ENCODE measurements at regions not wholly inside any gene's neighbourhood (a gene's known extent, or its start where the extent isn't known, plus 50 kb on each side); places are given as distances from the start of the nearest gene placed in this dataset.
A peak's percentile ranks its signal among the peaks of the same experiment; 100 is the strongest.
"Not testable (repeated sequence)": the region's sequence is repeated elsewhere in the genome, so short reads cannot be mapped to it uniquely, and the experiment has no call there.

DNA sequence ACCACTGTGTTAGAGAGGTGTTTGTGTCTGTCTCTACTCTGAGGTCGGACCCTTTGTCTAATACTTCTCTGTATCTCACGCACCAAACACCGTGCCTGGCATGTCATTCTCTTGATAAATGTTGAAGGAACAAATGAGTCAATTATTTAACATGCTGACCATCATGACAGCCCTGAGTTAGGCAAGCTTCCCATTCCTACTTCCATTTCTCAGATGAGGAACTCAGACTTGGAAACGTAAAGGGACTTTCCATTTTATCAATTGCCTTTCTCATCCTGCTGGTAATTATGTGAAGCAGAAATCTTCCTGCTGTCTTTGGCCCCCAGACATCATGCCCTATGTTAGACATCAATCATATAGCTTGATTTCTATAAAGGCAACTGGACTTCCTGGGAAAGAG, 227.0 kb upstream of the ECI2 start:
- H3K27me3 ChIP-seq, result no peaks in the 10 kb centered on the region
- no peak overlapping the region for H3K27ac ChIP-seq
- H3K9me3 ChIP-seq, result no peaks in the 10 kb centered on the region
- no peak for ATAC-seq
- TF ChIP-seq POLR2A (IDR thresholded peaks at IDR 0.05), result no peak
- TF ChIP-seq, protein P1, sequence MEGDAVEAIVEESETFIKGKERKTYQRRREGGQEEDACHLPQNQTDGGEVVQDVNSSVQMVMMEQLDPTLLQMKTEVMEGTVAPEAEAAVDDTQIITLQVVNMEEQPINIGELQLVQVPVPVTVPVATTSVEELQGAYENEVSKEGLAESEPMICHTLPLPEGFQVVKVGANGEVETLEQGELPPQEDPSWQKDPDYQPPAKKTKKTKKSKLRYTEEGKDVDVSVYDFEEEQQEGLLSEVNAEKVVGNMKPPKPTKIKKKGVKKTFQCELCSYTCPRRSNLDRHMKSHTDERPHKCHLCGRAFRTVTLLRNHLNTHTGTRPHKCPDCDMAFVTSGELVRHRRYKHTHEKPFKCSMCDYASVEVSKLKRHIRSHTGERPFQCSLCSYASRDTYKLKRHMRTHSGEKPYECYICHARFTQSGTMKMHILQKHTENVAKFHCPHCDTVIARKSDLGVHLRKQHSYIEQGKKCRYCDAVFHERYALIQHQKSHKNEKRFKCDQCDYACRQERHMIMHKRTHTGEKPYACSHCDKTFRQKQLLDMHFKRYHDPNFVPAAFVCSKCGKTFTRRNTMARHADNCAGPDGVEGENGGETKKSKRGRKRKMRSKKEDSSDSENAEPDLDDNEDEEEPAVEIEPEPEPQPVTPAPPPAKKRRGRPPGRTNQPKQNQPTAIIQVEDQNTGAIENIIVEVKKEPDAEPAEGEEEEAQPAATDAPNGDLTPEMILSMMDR (IDR thresholded peaks at IDR 0.05), result no peak
- peaks cover 0 to 16% (median 0%) of the 10 kb centered on the region in 3 donors for H3K4me1 ChIP-seq
- no peaks in the 10 kb centered on the region for H3K36me3 ChIP-seq
- WGBS, 2 donors (ENCODE audit: low coverage in 1 of 2), result 63 to 100% methylated on average over 3 of the region's 4 CpGs
- no peak overlapping the region for H3K4me3 ChIP-seq

DNA sequence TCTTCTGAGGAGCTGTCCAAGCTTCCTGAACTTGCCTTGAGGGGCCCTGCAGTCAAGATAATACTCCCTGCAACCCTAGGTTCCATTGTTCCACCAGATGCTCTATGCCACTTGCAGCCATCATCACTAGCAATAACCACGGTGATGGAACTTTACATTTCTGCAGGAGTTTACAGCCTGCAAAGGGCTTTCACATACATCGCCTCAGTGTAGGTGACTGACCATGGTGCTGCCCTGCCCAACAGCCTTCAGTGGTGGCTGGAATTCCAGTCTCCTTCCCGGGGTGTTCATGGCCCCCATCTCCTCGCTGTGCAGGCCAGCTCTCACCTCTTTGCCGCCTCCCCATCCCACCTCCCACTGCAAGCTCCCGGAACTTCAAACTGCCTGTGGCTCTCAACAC, 225.5 kb upstream of the ECI2 start:
- Histone ChIP-seq H3K4me3 (no peak overlapping the region), H3K27ac (no peak overlapping the region), H3K4me1 (peaks cover 0 to 16% (median 0%) of the 10 kb centered on the region in 3 donors), H3K36me3 (no peaks in the 10 kb centered on the region), H3K9me3 (no peaks in the 10 kb centered on the region), H3K27me3 (no peaks in the 10 kb centered on the region)
- no peak for TF ChIP-seq EP300 (IDR thresholded peaks at IDR 0.05)
- TF ChIP-seq POLR2AphosphoS5 (IDR thresholded peaks at IDR 0.05), result no peak
- TF ChIP-seq, protein P1 (IDR thresholded peaks at IDR 0.05), result no peak
- TF ChIP-seq POLR2A (IDR thresholded peaks at IDR 0.05), result no peak
- ATAC-seq, result no peak
- 85 to 93% methylated on average over 3 to 6 of the region's 6 CpGs for WGBS, 2 donors (ENCODE audit: low coverage in 1 of 2)

DNA sequence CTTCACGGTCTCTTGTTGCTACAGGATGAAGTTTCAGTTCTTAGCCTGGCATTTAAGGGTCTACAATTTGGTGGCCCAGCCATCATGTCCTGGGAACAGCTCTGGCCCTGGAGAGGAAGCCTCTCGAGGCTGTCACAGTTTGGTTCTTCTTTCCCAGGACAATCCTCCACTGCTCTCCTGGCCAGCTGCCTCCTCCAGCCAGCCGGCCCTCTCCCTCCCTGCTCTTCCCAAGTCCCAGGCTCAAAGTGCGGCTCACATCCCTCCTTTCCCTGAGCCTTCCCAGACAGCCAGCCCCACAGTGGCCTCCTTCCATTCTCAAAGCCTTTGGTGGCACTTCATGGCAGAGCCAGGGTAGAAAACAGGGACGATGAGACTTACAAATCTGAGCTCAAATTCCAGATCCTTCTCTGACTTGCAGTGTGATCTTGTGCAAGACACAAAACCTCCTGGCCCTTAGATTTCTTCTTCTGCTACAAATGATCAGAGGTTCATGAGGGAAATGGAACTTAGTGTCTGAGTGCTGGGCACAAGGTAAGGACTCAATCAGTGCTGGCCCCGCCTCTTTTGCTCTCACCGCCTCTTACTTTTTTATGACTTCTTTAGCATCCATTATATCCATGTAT, 223.8 kb upstream of the ECI2 start:
- no peak for TF ChIP-seq POLR2A (IDR thresholded peaks at IDR 0.05)
- no peak for TF ChIP-seq EP300 (IDR thresholded peaks at IDR 0.05)
- TF ChIP-seq POLR2AphosphoS5 (IDR thresholded peaks at IDR 0.05), result no peak
- TF ChIP-seq, protein P1 (IDR thresholded peaks at IDR 0.05), result no peak
- H3K27me3 ChIP-seq, result no peaks in the 10 kb centered on the region
- peak; percentile 7 for ATAC-seq
- peak overlapping the region; percentile 81 to 87 (median 85) for H3K27ac ChIP-seq
- peaks cover 0 to 16% (median 0%) of the 10 kb centered on the region in 3 donors for H3K4me1 ChIP-seq
- H3K4me3 ChIP-seq, result no peak overlapping the region
- no peaks in the 10 kb centered on the region for H3K9me3 ChIP-seq
- WGBS, 2 donors (ENCODE audit: low coverage in 1 of 2), result 53 to 87% methylated on average over 4 to 5 of the region's 7 CpGs
- no peaks in the 10 kb centered on the region for H3K36me3 ChIP-seq

GRCh38 chr6:4358414-4359107, 223.2 kb upstream of the ECI2 start:
- ATAC-seq, result peak; percentile 95
- no peak overlapping the region for H3K4me3 ChIP-seq
- peak overlapping the region; percentile 81 to 87 (median 85) for H3K27ac ChIP-seq

DNA sequence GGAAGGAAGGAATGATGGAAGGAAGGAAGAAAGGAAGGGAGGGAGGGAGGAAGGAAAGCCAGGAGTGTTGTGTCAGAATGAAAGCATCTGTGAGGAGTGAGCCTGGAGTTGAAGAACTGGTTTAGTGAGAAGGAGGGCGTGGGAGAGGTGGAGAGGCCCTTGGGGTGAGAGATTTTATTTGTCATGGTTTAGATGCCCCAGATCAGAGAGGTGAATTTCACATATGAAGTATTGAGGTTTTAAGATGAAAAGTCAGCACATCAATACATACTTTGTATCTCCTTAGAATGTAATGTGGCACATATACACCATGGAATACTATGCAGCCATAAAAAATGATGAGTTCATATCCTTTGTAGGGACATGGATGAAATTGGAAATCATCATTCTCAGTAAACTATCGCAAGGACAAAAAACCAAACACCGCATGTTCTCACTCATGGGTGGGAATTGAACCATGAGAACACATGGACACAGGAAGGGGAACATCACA, 222.3 kb upstream of the ECI2 start:
- 86 to 97% methylated on average over 1 to 3 of the region's 3 CpGs for WGBS, 2 donors (ENCODE audit: low coverage in 1 of 2)
- not testable (repeated sequence) for H3K4me3 ChIP-seq, H3K36me3 ChIP-seq, ATAC-seq, H3K27me3 ChIP-seq, H3K9me3 ChIP-seq
- Histone ChIP-seq H3K27ac (peak overlapping the region in 3 of 4 donors; percentile 16 to 87 (median 44)), H3K4me1 (peaks cover 0 to 20% (median 1%) of the 10 kb centered on the region in 3 donors)

More at GRCh38 chr6:4358414-4359107, 223.2 kb upstream of the ECI2 start:
- peak; percentile 99 for TF ChIP-seq POLR2AphosphoS5 (IDR thresholded peaks at IDR 0.05)
- TF ChIP-seq POLR2A (IDR thresholded peaks at IDR 0.05), result no peak
- WGBS, 2 donors (ENCODE audit: low coverage in 1 of 2), result 15 to 36% methylated on average over 4 to 10 of the region's 13 CpGs
- Histone ChIP-seq H3K4me1 (peaks cover 0 to 16% (median 0%) of the 10 kb centered on the region in 3 donors), H3K27me3 (no peaks in the 10 kb centered on the region), H3K36me3 (no peaks in the 10 kb centered on the region), H3K9me3 (no peaks in the 10 kb centered on the region)

Data from gastroesophageal sphincter (tissue), 4 donors.